Loucy (cell line): ENCODE measurements at regions not wholly inside any gene's neighbourhood (a gene's known extent, or its start where the extent isn't known, plus 50 kb on each side); places are given as distances from the start of the nearest gene placed in this dataset.
"Not testable (repeated sequence)": the region's sequence is repeated elsewhere in the genome, so short reads cannot be mapped to it uniquely, and the experiment has no call there.

ENCODE experiments used
- H2AFZ ChIP-seq: fragments of 200-600 bp; sonication (generic); 2 replicates; pipeline ENCODE4 v1.6.0; 2016; ENCODE audit warnings: antibody characterized with exemption, mild to moderate bottlenecking, low read length, moderate library complexity
- H3F3A ChIP-seq: fragments of 200-600 bp; 2 replicates; pipeline ENCODE4 v1.6.0; 2016; ENCODE audit warnings: antibody characterized with exemption, low read depth, mild to moderate bottlenecking
- H3K27me3 ChIP-seq: fragments of 200-600 bp; sonication (generic); 2 replicates; pipeline ENCODE4 v1.6.1; 2014; ENCODE audit warnings: low read length, mild to moderate bottlenecking; ENCODE audit not compliant: insufficient read depth, poor library complexity, severe bottlenecking
- H3K36me3 ChIP-seq: fragments of 200-600 bp; sonication (generic); 2 replicates; pipeline ENCODE4 v1.6.1; 2016; ENCODE audit warnings: low read length; ENCODE audit not compliant: insufficient read depth
- H3K4me1 ChIP-seq: fragments of 200-600 bp; sonication (generic); 2 replicates; pipeline ENCODE4 v1.5.1; 2014; ENCODE audit warnings: low read length, mild to moderate bottlenecking; ENCODE audit not compliant: insufficient read depth, poor library complexity, severe bottlenecking
- H3K4me2 ChIP-seq: fragments of 200-600 bp; sonication (generic); 2 replicates; pipeline ENCODE4 v1.6.0; 2014; ENCODE audit warnings: antibody characterized with exemption, low read length, low read depth, mild to moderate bottlenecking; ENCODE audit not compliant: poor library complexity, severe bottlenecking
- H3K4me3 ChIP-seq: fragments of 200-600 bp; sonication (generic); 2 replicates; pipeline ENCODE4 v1.5.1; 2014; ENCODE audit warnings: low read length, mild to moderate bottlenecking, mixed read lengths; ENCODE audit not compliant: poor library complexity, severe bottlenecking
- H3K79me2 ChIP-seq: fragments of 200-600 bp; sonication (generic); 2 replicates; pipeline ENCODE4 v1.6.1; 2014; ENCODE audit warnings: low read length; ENCODE audit not compliant: insufficient read depth
- H3K9ac ChIP-seq: fragments of 200-600 bp; sonication (generic); 2 replicates; pipeline ENCODE4 v1.6.0; 2014; ENCODE audit warnings: mild to moderate bottlenecking, low read depth, low read length, moderate library complexity; ENCODE audit not compliant: poor library complexity, severe bottlenecking
- H3K9me2 ChIP-seq: fragments of 200-600 bp; sonication (generic); replicated peaks from 2 replicates; pipeline ENCODE4 v1.6.1; 2016; ENCODE audit warnings: low read depth, low read length, mixed read lengths
- H3K9me3 ChIP-seq: fragments of 200-600 bp; sonication (generic); 2 replicates; pipeline ENCODE4 v1.6.1; 2014; ENCODE audit warnings: mild to moderate bottlenecking, antibody characterized with exemption, low read length, low read depth; ENCODE audit not compliant: insufficient read depth
- H4K20me1 ChIP-seq: fragments of 200-600 bp; sonication (generic); 2 replicates; pipeline ENCODE4 v1.6.0; 2014; ENCODE audit warnings: antibody characterized with exemption, low read length, mild to moderate bottlenecking; ENCODE audit not compliant: insufficient read depth, poor library complexity, severe bottlenecking

- not testable (repeated sequence) for H3K36me3 ChIP-seq, H3K9ac ChIP-seq, H3K4me2 ChIP-seq, H3K79me2 ChIP-seq, H3F3A ChIP-seq, H2AFZ ChIP-seq, H3K4me1 ChIP-seq, H3K9me2 ChIP-seq, H3K4me3 ChIP-seq, H4K20me1 ChIP-seq, H3K27me3 ChIP-seq, H3K9me3 ChIP-seq
These were observed 54.7 kb downstream of the OR4M2 start for GRCh38 chr15:22134941-22135566.

GRCh38 chr15:22137572-22137971 is 57.2 kb downstream of the OR4M2 start:
- not testable (repeated sequence) for H3K4me3 ChIP-seq, H4K20me1 ChIP-seq, H3K9me2 ChIP-seq, H3K9ac ChIP-seq, H3K79me2 ChIP-seq, H3K4me2 ChIP-seq, H3F3A ChIP-seq, H3K4me1 ChIP-seq, H2AFZ ChIP-seq, H3K27me3 ChIP-seq, H3K36me3 ChIP-seq, H3K9me3 ChIP-seq

GRCh38 chr15:22141106-22141505 is 60.8 kb downstream of the OR4M2 start:
- H3K4me3 ChIP-seq, H3K9ac ChIP-seq, H4K20me1 ChIP-seq, H2AFZ ChIP-seq, H3K4me2 ChIP-seq, H3K9me2 ChIP-seq, H3K36me3 ChIP-seq, H3K79me2 ChIP-seq, H3F3A ChIP-seq, H3K4me1 ChIP-seq, H3K27me3 ChIP-seq, H3K9me3 ChIP-seq: not testable (repeated sequence)

DNA sequence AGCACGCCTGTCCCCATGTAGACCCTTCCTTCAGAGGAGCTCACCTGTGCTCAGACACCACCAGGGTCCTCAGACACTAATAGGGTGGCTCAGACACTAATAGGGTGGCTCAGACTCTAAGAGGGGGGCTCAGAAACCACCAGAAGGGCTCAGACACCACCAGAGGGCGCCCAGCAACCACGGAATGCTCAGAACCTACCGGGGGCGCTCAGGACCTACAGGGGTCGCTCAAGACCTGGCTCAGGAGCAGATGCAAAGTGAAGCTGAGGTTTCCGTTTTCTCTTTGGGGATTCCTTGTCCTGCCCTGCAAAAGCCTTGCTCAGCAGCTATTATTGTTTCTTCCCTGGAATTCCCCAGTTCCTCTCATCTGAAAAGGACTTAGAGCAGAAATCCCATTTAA is 67.8 kb downstream of the OR4M2 start:
- not testable (repeated sequence) for H3K4me3 ChIP-seq, H2AFZ ChIP-seq, H3K4me1 ChIP-seq, H3K36me3 ChIP-seq, H4K20me1 ChIP-seq, H3K9me2 ChIP-seq, H3K4me2 ChIP-seq, H3F3A ChIP-seq, H3K27me3 ChIP-seq, H3K79me2 ChIP-seq, H3K9me3 ChIP-seq, H3K9ac ChIP-seq

- H3K4me1 ChIP-seq = not testable (repeated sequence)
These were observed 77.9 kb downstream of the OR4M2 start for GRCh38 chr15:22158243-22158642.

DNA sequence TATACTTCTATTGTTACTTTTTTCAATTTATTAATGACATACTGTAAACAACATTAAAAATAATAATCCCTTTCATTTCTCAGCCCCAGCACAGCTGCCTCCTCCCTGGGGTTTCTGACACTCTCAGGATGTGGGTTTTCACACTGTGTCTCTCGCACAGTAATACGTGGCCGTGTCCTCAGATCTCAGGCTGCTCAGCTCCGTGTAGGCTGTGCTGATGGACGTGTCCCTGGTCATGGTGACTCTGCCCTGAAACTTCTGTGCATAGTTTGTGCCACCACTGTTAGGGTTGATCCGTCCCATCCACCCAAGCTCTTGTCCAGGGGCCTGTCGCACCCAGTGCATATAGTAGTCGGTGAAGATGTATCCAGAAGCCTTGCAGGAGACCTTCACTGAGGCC is 80.0 kb downstream of the OR4M2 start:
- not testable (repeated sequence) for H3K4me3 ChIP-seq, H3K79me2 ChIP-seq, H4K20me1 ChIP-seq, H3K9ac ChIP-seq, H2AFZ ChIP-seq, H3K9me3 ChIP-seq, H3F3A ChIP-seq, H3K27me3 ChIP-seq, H3K4me1 ChIP-seq, H3K4me2 ChIP-seq, H3K36me3 ChIP-seq, H3K9me2 ChIP-seq

More at GRCh38 chr15:22158243-22158642, 77.9 kb downstream of the OR4M2 start:
- H3K27me3 ChIP-seq, H3K9me2 ChIP-seq, H4K20me1 ChIP-seq, H3K4me2 ChIP-seq, H3K4me3 ChIP-seq, H3K79me2 ChIP-seq, H2AFZ ChIP-seq, H3K9me3 ChIP-seq, H3K9ac ChIP-seq, H3K36me3 ChIP-seq, H3F3A ChIP-seq: not testable (repeated sequence)

DNA sequence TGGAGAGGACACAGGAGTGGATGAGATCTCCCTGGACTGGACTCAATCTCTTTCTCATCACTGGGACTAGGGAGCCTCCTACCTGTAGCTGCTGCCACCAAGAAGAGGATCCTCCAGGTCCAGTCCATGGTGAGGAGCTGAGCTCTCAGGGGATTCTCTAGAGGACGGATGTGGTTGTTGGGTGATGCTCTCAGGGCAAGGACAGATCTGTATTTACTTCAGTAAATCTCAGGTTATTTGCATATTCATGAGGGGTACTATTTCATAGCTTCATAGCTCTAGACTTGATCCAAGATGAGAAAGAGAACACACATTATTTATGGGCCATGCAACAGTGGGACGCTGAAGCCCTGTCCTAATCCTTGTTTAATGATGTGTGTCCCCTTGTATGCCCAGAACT is 80.4 kb downstream of the OR4M2 start:
- not testable (repeated sequence) for H2AFZ ChIP-seq, H3K27me3 ChIP-seq, H3K4me3 ChIP-seq, H3K9me2 ChIP-seq, H3K9me3 ChIP-seq, H3F3A ChIP-seq, H3K36me3 ChIP-seq, H3K4me2 ChIP-seq, H3K79me2 ChIP-seq, H4K20me1 ChIP-seq, H3K9ac ChIP-seq, H3K4me1 ChIP-seq

DNA sequence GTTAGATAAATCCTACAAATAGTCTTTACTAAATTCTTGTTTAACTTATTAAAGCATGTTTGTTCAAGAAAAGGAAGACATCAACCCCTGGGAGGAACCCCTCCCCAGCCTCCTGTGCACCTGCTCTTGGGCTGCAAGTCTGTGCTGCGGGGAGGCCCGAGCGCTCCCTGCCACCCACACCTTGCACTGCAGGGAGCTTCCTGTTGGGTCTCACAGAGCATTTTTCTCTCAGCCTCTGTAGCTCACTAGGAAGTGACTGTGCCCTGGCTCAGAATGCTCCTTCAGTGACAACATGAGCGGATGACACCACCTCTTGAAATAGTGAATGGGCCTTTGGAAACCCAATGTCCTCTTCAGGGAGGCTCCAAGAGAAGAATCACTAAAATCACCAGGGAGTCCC is 81.1 kb downstream of the OR4M2 start:
- not testable (repeated sequence) for H3K4me1 ChIP-seq, H3K27me3 ChIP-seq, H2AFZ ChIP-seq, H3K36me3 ChIP-seq, H3K79me2 ChIP-seq, H4K20me1 ChIP-seq, H3K9ac ChIP-seq, H3F3A ChIP-seq, H3K9me3 ChIP-seq, H3K4me2 ChIP-seq, H3K4me3 ChIP-seq, H3K9me2 ChIP-seq
